Neural cell (in vitro differentiated cells): ENCODE measurements at regions not wholly inside any gene's neighbourhood (a gene's known extent, or its start where the extent isn't known, plus 50 kb on each side); places are given as distances from the start of the nearest gene placed in this dataset.

Experiments used
- EZH2 ChIP-seq: fragments of 200-600, 300-800 bp; shearing (Covaris generic), sonication (generic); IDR thresholded peaks from 2 replicates; pipeline ENCODE4 v1.6.1; 2014; ENCODE audit warnings: antibody characterized with exemption, low read length, borderline replicate concordance, mild to moderate bottlenecking; ENCODE audit not compliant: insufficient read depth, poor library complexity, severe bottlenecking
- POLR2AphosphoS5 ChIP-seq: IDR thresholded peaks from 2 replicates; pipeline ENCODE4 v1.6.1; 2012
- RAD21 ChIP-seq: fragments of 450-650 bp; conservative IDR thresholded peaks from 2 replicates; pipeline ENCODE4 v1.6.1; 2014; ENCODE audit warnings: antibody characterized with exemption, mild to moderate bottlenecking, moderate library complexity

GRCh38 chr2:145412155-145412554, 892.2 kb upstream of the ZEB2 start:
- TF ChIP-seq POLR2AphosphoS5 (no peak), EZH2 (no peak), RAD21 (no peak)
